OCI-LY1 (cell line): ENCODE measurements at regions not wholly inside any gene's neighbourhood (a gene's known extent, or its start where the extent isn't known, plus 50 kb on each side); places are given as distances from the start of the nearest gene placed in this dataset.

ENCODE experiments used
- EZH2 ChIP-seq: fragments of 200-600 bp; sonication (generic), shearing (Covaris generic); IDR thresholded peaks from 2 replicates; pipeline ENCODE4 v1.8.0; 2017; ENCODE audit warnings: borderline replicate concordance, mixed run types, mild to moderate bottlenecking, antibody characterized with exemption, low read length, moderate library complexity, mixed read lengths
- TF ChIP-seq, protein P1 (sequence below): fragments of 200-600 bp; sonication (generic), shearing (Covaris generic); IDR thresholded peaks from 2 replicates; pipeline ENCODE4 v1.5.1; 2017; ENCODE audit warnings: mild to moderate bottlenecking, antibody characterized with exemption, low read length, moderate library complexity, mixed read lengths

DNA sequence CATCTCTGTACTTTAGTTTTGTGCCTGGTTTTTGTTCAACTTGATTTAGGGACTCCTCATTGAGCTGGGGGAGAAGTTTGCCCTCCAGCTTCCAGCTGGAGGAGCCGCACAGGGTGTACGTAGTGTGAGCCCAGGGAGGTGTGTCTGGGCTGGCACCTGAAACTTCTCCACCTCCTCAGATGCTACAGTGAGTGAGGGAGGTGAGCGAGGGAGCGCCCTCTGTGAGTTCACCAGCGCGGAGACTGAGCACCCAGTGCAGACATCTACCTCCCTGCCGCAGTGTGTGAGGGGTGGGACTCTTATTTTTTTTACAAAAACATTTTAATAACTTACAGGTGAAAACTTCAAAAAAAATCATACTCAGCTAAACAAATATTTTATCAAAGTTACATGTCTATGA lies 204.2 kb upstream of the HS6ST1 start:
- TF ChIP-seq, protein P1, sequence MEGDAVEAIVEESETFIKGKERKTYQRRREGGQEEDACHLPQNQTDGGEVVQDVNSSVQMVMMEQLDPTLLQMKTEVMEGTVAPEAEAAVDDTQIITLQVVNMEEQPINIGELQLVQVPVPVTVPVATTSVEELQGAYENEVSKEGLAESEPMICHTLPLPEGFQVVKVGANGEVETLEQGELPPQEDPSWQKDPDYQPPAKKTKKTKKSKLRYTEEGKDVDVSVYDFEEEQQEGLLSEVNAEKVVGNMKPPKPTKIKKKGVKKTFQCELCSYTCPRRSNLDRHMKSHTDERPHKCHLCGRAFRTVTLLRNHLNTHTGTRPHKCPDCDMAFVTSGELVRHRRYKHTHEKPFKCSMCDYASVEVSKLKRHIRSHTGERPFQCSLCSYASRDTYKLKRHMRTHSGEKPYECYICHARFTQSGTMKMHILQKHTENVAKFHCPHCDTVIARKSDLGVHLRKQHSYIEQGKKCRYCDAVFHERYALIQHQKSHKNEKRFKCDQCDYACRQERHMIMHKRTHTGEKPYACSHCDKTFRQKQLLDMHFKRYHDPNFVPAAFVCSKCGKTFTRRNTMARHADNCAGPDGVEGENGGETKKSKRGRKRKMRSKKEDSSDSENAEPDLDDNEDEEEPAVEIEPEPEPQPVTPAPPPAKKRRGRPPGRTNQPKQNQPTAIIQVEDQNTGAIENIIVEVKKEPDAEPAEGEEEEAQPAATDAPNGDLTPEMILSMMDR: no peak
- TF ChIP-seq EZH2: no peak
